ENCODE measurements at regions not wholly inside any gene's neighbourhood (a gene's known extent, or its start where the extent isn't known, plus 50 kb on each side); places are given as distances from the start of the nearest gene placed in this dataset.

DNA sequence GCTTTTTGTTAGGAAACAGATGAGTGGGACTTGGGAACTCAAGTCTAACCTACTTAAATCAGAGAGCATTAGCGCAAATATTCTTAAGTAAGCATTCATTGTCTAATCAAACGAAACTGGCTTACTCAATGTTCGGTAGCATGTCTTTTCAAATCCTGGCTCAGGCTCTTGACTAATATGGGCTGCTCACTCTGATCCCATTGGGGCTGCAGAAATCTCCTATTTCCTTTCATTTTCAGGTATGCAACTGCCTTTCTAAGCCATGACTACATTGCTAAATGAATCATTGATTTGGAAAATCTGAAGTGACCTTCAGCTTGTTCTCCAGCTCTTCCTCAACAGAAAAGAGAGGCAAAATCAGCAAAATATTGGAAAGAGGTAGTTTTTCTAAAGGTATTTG lies 2084.4 kb upstream of the PIK3C3 start:
- no peak for TF ChIP-seq POLR2A (IDR thresholded peaks at IDR 0.05)
- TF ChIP-seq, protein P1, sequence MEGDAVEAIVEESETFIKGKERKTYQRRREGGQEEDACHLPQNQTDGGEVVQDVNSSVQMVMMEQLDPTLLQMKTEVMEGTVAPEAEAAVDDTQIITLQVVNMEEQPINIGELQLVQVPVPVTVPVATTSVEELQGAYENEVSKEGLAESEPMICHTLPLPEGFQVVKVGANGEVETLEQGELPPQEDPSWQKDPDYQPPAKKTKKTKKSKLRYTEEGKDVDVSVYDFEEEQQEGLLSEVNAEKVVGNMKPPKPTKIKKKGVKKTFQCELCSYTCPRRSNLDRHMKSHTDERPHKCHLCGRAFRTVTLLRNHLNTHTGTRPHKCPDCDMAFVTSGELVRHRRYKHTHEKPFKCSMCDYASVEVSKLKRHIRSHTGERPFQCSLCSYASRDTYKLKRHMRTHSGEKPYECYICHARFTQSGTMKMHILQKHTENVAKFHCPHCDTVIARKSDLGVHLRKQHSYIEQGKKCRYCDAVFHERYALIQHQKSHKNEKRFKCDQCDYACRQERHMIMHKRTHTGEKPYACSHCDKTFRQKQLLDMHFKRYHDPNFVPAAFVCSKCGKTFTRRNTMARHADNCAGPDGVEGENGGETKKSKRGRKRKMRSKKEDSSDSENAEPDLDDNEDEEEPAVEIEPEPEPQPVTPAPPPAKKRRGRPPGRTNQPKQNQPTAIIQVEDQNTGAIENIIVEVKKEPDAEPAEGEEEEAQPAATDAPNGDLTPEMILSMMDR (IDR thresholded peaks at IDR 0.05), result no peak
- TF ChIP-seq POLR2AphosphoS5 (IDR thresholded peaks at IDR 0.05), result no peak
- Histone ChIP-seq H3K36me3 (no peaks in the 10 kb centered on the region), H3K4me3 (no peak overlapping the region), H3K4me1 (no peaks in the 10 kb centered on the region), H3K27me3 (no peaks in the 10 kb centered on the region), H3K27ac (no peak overlapping the region), H3K9me3 (no peaks in the 10 kb centered on the region)
- intact Hi-C loops (cut with DNase I; ENCODE audit: low total_unique reads), result no loop called here
- no peak for DNase-seq (ENCODE audit: low spot score in 2 of 2)

DNA sequence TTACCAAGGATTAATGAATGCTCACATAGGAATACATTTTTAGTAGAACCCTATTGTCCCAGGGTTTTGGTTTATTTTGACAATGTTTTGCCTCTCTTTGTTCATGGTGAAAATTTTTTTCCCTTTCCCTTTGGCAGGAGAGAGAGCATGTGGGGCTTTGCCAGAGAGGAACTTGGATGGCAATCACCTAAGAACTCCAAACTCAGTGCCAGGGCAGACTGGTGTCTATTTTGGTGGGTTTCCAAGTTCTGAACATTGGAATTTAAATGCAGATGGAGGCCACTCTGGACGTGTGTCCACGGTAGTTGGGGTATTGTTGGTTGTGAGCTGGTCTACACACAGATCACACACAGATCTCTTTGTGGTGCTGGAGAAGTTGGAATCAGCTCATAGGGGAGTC lies 2091.1 kb upstream of the PIK3C3 start:
- intact Hi-C loops (cut with DNase I; ENCODE audit: low total_unique reads), result no loop called here
- no peaks in the 10 kb centered on the region for H3K36me3 ChIP-seq
- no peaks in the 10 kb centered on the region for H3K27me3 ChIP-seq
- no peak overlapping the region for H3K27ac ChIP-seq
- TF ChIP-seq, protein P1 (IDR thresholded peaks at IDR 0.05), result no peak
- no peak for TF ChIP-seq POLR2A (IDR thresholded peaks at IDR 0.05)
- no peaks in the 10 kb centered on the region for H3K4me1 ChIP-seq
- DNase-seq (ENCODE audit: low spot score in 2 of 2), result no peak
- no peak overlapping the region for H3K4me3 ChIP-seq
- H3K9me3 ChIP-seq, result no peaks in the 10 kb centered on the region

DNA sequence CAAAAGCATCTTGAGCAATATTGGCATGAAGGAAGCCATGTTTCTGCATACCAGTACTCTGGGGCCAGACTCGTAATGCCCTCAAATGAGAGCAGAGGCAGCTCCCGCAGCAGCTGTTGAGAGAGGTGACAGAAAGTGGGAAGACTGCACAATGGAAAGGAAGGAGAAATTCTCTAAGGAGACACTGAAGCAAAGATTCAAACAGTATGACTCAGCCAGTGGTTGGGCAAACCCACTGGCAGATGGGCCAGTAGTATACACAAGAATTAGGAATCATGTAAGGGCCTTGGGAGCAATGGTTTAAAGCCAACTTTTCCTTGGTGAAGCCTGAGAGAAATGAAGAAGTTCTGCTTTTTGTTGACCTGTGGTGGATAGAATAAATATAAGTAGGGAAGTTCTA lies 2092.7 kb upstream of the PIK3C3 start:
- Histone ChIP-seq H3K4me3 (no peak overlapping the region), H3K9me3 (no peaks in the 10 kb centered on the region), H3K36me3 (no peaks in the 10 kb centered on the region), H3K27me3 (no peaks in the 10 kb centered on the region), H3K4me1 (no peaks in the 10 kb centered on the region), H3K27ac (no peak overlapping the region)
- TF ChIP-seq, protein P1 (IDR thresholded peaks at IDR 0.05), result no peak
- TF ChIP-seq POLR2AphosphoS5 (IDR thresholded peaks at IDR 0.05), result no peak
- TF ChIP-seq POLR2A (IDR thresholded peaks at IDR 0.05), result no peak
- intact Hi-C loops (cut with DNase I; ENCODE audit: low total_unique reads), result no loop called here
- no peak for DNase-seq (ENCODE audit: low spot score in 2 of 2)

DNA sequence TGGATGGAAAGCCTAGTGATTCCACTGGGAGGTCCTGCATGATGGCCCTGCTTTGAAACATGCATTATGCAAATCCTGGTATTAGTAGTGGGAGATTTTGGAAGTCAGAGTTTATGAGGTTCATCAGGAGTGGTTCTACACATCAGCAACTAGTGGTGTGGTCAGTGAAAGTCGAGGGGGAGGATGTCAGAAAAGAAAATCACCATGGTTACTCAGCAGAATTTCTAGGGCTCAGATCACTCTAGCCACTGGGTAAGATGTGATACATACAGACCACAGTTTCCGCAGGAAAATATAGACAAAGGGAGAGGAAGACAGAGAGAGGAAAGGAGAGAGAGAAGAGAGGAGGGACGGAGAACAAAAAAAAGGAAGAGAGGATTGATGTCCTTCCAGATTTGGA lies 2100.7 kb upstream of the PIK3C3 start:
- no peaks in the 10 kb centered on the region for H3K9me3 ChIP-seq
- no peaks in the 10 kb centered on the region for H3K4me1 ChIP-seq
- H3K27ac ChIP-seq, result no peak overlapping the region
- DNase-seq (ENCODE audit: low spot score in 2 of 2), result no peak
- H3K4me3 ChIP-seq, result no peak overlapping the region
- TF ChIP-seq POLR2AphosphoS5 (IDR thresholded peaks at IDR 0.05) (no peak), POLR2A (IDR thresholded peaks at IDR 0.05) (no peak)
- TF ChIP-seq, protein P1 (IDR thresholded peaks at IDR 0.05), result no peak
- H3K36me3 ChIP-seq, result no peaks in the 10 kb centered on the region
- no peaks in the 10 kb centered on the region for H3K27me3 ChIP-seq
- intact Hi-C loops (cut with DNase I; ENCODE audit: low total_unique reads), result no loop called here

DNA sequence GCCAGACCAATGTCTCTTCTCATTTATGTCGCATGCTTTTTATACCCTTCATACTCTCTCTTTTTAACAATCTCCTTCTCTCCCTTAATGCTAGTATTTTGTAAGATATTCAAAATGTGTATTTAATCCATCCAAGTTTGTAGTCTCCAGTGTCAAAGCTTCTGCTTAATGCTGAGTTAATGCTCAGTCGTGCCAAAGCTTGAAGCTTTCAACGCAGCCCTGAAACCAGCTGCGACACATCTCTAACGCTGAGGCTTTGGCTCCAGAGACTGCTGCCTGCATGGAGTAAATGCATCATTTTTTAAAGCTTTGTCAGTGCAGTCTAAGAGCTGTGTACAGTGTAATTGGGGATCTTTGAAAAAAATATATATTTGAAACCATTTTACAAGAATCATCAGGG lies 2108.8 kb upstream of the PIK3C3 start:
- Histone ChIP-seq H3K9me3 (no peaks in the 10 kb centered on the region), H3K4me3 (no peak overlapping the region), H3K36me3 (no peaks in the 10 kb centered on the region), H3K27me3 (no peaks in the 10 kb centered on the region), H3K4me1 (peaks cover 0 to 2% of the 10 kb centered on the region in 2 donors), H3K27ac (no peak overlapping the region)
- DNase-seq (ENCODE audit: low spot score in 2 of 2), result no peak
- intact Hi-C loops (cut with DNase I; ENCODE audit: low total_unique reads), result no loop called here
- TF ChIP-seq, protein P1 (IDR thresholded peaks at IDR 0.05), result no peak
- TF ChIP-seq POLR2A (IDR thresholded peaks at IDR 0.05), result no peak
- TF ChIP-seq POLR2AphosphoS5 (IDR thresholded peaks at IDR 0.05), result no peak
